ENCODE measurements at regions not wholly inside any gene's neighbourhood (a gene's known extent, or its start where the extent isn't known, plus 50 kb on each side); places are given as distances from the start of the nearest gene placed in this dataset.

GRCh38 chr5:68709239-68709638 is 384.6 kb upstream of the SLC30A5 start:
- no peak for DNase-seq
- H3K9me3 ChIP-seq, result no peaks in the 10 kb centered on the region
- H3K27me3 ChIP-seq (replicated peaks in 1 of 7), result no peaks in the 10 kb centered on the region
- H3K36me3 ChIP-seq, result no peaks in the 10 kb centered on the region
- H3K27ac ChIP-seq, result no peak overlapping the region
- H3K4me1 ChIP-seq, result peaks cover 8 to 47% (median 21%) of the 10 kb centered on the region in 6 donors
- intact Hi-C loops (cut with DNase I; ENCODE audit: low total_unique reads), result no loop called here
- no peak for TF ChIP-seq CTCF (IDR thresholded peaks at IDR 0.05 in 8 of 11, conservative IDR thresholded peaks at IDR 0.05 in 3 of 11)
- TF ChIP-seq POLR2A (IDR thresholded peaks at IDR 0.05), result no peak
- no peak for TF ChIP-seq POLR2AphosphoS5 (IDR thresholded peaks at IDR 0.05)
- 69 to 88% (median 73%) methylated on average over 2 of the region's 2 CpGs for WGBS, 5 donors
- H3K4me3 ChIP-seq, result no peak overlapping the region

GRCh38 chr5:68710514-68710913 is 383.3 kb upstream of the SLC30A5 start:
- WGBS, 5 donors, result 79 to 93% (median 83%) methylated on average over 1 of the region's 1 CpG
- intact Hi-C loops (cut with DNase I; ENCODE audit: low total_unique reads), result no loop called here
- Histone ChIP-seq H3K4me1 (peaks cover 8 to 47% (median 21%) of the 10 kb centered on the region in 6 donors), H3K4me3 (no peak overlapping the region), H3K27ac (no peak overlapping the region), H3K36me3 (no peaks in the 10 kb centered on the region), H3K27me3 (replicated peaks in 1 of 7) (no peaks in the 10 kb centered on the region), H3K9me3 (no peaks in the 10 kb centered on the region)
- TF ChIP-seq POLR2A (IDR thresholded peaks at IDR 0.05) (no peak), CTCF (IDR thresholded peaks at IDR 0.05 in 8 of 11, conservative IDR thresholded peaks at IDR 0.05 in 3 of 11) (no peak), POLR2AphosphoS5 (IDR thresholded peaks at IDR 0.05) (no peak)
- no peak for DNase-seq

- no peaks in the 10 kb centered on the region for H3K9me3 ChIP-seq
- intact Hi-C loops (cut with DNase I; ENCODE audit: low total_unique reads), result no loop called here
- no peaks in the 10 kb centered on the region for H3K27me3 ChIP-seq (replicated peaks in 1 of 7)
- H3K36me3 ChIP-seq, result no peaks in the 10 kb centered on the region
- H3K4me3 ChIP-seq, result peak overlapping the region in 1 of 8 donors; percentile 13
- H3K4me1 ChIP-seq, result peaks cover 8 to 47% (median 21%) of the 10 kb centered on the region in 6 donors
- 38 to 57% (median 45%) methylated on average over 5 to 6 of the region's 6 CpGs for WGBS, 5 donors
- TF ChIP-seq POLR2AphosphoS5 (IDR thresholded peaks at IDR 0.05), result no peak
- no peak for TF ChIP-seq POLR2A (IDR thresholded peaks at IDR 0.05)
- TF ChIP-seq CTCF (IDR thresholded peaks at IDR 0.05 in 8 of 11, conservative IDR thresholded peaks at IDR 0.05 in 3 of 11), result no peak
- DNase-seq, result no peak
- H3K27ac ChIP-seq, result peak overlapping the region in 6 of 8 donors; percentile 35 to 67 (median 50)
Measured at GRCh38 chr5:68711293-68712200, 382.3 kb upstream of the SLC30A5 start.

- peaks cover 8 to 37% (median 21%) of the 10 kb centered on the region in 6 donors for H3K4me1 ChIP-seq
- H3K27ac ChIP-seq, result no peak overlapping the region
- no peak for DNase-seq
- 83 to 94% (median 83%) methylated on average over 6 of the region's 6 CpGs for whole genome bisulfite sequencing, 5 donors
- H3K36me3 ChIP-seq, result no peaks in the 10 kb centered on the region
- no peak for TF ChIP-seq POLR2A (IDR thresholded peaks at IDR 0.05)
- no peaks in the 10 kb centered on the region for H3K27me3 ChIP-seq (replicated peaks in 1 of 7)
- intact Hi-C loops (cut with DNase I; ENCODE audit: low total_unique reads), result no loop called here
- no peak overlapping the region for H3K4me3 ChIP-seq
- peaks cover 0 to 7% (median 0%) of the 10 kb centered on the region in 8 donors for H3K9me3 ChIP-seq
Measured at GRCh38 chr5:68714810-68715209, 379.0 kb upstream of the SLC30A5 start.
